Activated naive CD4-positive, alpha-beta T cell treated with anti-CD3 and anti-CD28 coated beads for 36 hours (primary cell): ENCODE measurements at regions not wholly inside any gene's neighbourhood (a gene's known extent, or its start where the extent isn't known, plus 50 kb on each side); places are given as distances from the start of the nearest gene placed in this dataset.

ENCODE experiments used
- CTCF ChIA-PET: fragments of 350-600 bp; sonication (Branson Sonifier 250); formaldehyde crosslinking; loops from one replicate; lab custom pipeline; 2021; ENCODE audit warnings: antibody characterized with exemption; lab: Charles Lee
- DNase-seq: peaks from one replicate; pipeline ENCODE4 v3.0.0-alpha.2; 2020
- H3K27ac Mint-ChIP-seq: one replicate; pipeline ENCODE4 v1.8.0; 2021; ENCODE audit warnings: mild to moderate bottlenecking, mixed read lengths
- H3K27me3 Mint-ChIP-seq: one replicate; pipeline ENCODE4 v1.8.0; 2021; ENCODE audit warnings: low read depth, mixed read lengths
- H3K36me3 Mint-ChIP-seq: one replicate; pipeline ENCODE4 v1.8.0; 2021; ENCODE audit warnings: low read depth, mixed read lengths
- H3K4me1 Mint-ChIP-seq: one replicate; pipeline ENCODE4 v1.8.0; 2021; ENCODE audit warnings: low read depth, mixed read lengths
- H3K4me3 Mint-ChIP-seq: one replicate; pipeline ENCODE4 v1.8.0; 2021; ENCODE audit warnings: mild to moderate bottlenecking, moderate library complexity, mixed read lengths
- H3K9me3 Mint-ChIP-seq: one replicate; pipeline ENCODE4 v1.8.0; 2021; ENCODE audit warnings: mixed read lengths
- intact Hi-C: fragments of 100-400 bp; cut with micrococcal nuclease; formaldehyde crosslinking; loops from one replicate; pipeline ENCODE4 v1.15.1; 2023

GRCh38 chr5:66312266-66312665 lies 168.2 kb downstream of the SREK1 start:
- no peak overlapping the region for H3K4me3 Mint-ChIP-seq
- H3K27ac Mint-ChIP-seq = no peak overlapping the region
- DNase-seq = no peak
- CTCF ChIA-PET = interaction anchor here (0.6 to 1.1 kb wide), 3 partner anchors 17 to 186 kb away, joined by 3 to 6 read pairs (median 3); no protein-coding TSS in a partner anchor
- H3K9me3 Mint-ChIP-seq = peaks cover 11% of the 10 kb centered on the region
- H3K27me3 Mint-ChIP-seq = peaks cover 11% of the 10 kb centered on the region
- H3K36me3 Mint-ChIP-seq = no peaks in the 10 kb centered on the region
- H3K4me1 Mint-ChIP-seq = no peaks in the 10 kb centered on the region
- intact Hi-C loops = no loop called here

GRCh38 chr5:66315784-66316183 lies 171.7 kb downstream of the SREK1 start:
- H3K27ac Mint-ChIP-seq = no peak overlapping the region
- H3K4me1 Mint-ChIP-seq = no peaks in the 10 kb centered on the region
- no peak overlapping the region for H3K4me3 Mint-ChIP-seq
- peaks cover 16% of the 10 kb centered on the region for H3K27me3 Mint-ChIP-seq
- intact Hi-C loops = no loop called here
- CTCF ChIA-PET = interaction anchor here (0.7 to 7.7 kb wide), 2 partner anchors 8 to 950 kb away, joined by 6 to 48 read pairs; no protein-coding TSS in a partner anchor
- peaks cover 11% of the 10 kb centered on the region for H3K9me3 Mint-ChIP-seq
- H3K36me3 Mint-ChIP-seq = no peaks in the 10 kb centered on the region
- DNase-seq = no peak

- no peak overlapping the region for H3K4me3 Mint-ChIP-seq
- no peaks in the 10 kb centered on the region for H3K4me1 Mint-ChIP-seq
- no peaks in the 10 kb centered on the region for H3K36me3 Mint-ChIP-seq
- CTCF ChIA-PET = interaction anchor here (1.1 to 2.5 kb wide), 2 partner anchors 17 kb away, joined by 5 to 8 read pairs; no protein-coding TSS in a partner anchor
- intact Hi-C loops = no loop called here
- no peak for DNase-seq
- no peak overlapping the region for H3K27ac Mint-ChIP-seq
- no peaks in the 10 kb centered on the region for H3K9me3 Mint-ChIP-seq
- H3K27me3 Mint-ChIP-seq = peaks cover 3% of the 10 kb centered on the region
These were observed 178.9 kb downstream of the SREK1 start for GRCh38 chr5:66322786-66323528.

GRCh38 chr5:66323529-66323895 lies 179.4 kb downstream of the SREK1 start:
- Mint-ChIP-seq H3K4me3 (no peak overlapping the region), H3K4me1 (peaks cover 3% of the 10 kb centered on the region), H3K36me3 (no peaks in the 10 kb centered on the region), H3K9me3 (no peaks in the 10 kb centered on the region), H3K27me3 (peaks cover 3% of the 10 kb centered on the region), H3K27ac (no peak overlapping the region)
- CTCF ChIA-PET = interaction anchor here (1.1 to 2.5 kb wide), 2 partner anchors 17 to 274 kb away, joined by 6 to 8 read pairs; no protein-coding TSS in a partner anchor
- DNase-seq = no peak
- intact Hi-C loops = no loop called here

- CTCF ChIA-PET = interaction anchor here (1.1 to 2.5 kb wide), 3 partner anchors 16 to 274 kb away, joined by 6 to 11 read pairs (median 8); no protein-coding TSS in a partner anchor
- Mint-ChIP-seq H3K36me3 (no peaks in the 10 kb centered on the region), H3K9me3 (no peaks in the 10 kb centered on the region), H3K4me3 (no peak overlapping the region), H3K27ac (no peak overlapping the region), H3K4me1 (peaks cover 10% of the 10 kb centered on the region), H3K27me3 (no peaks in the 10 kb centered on the region)
- intact Hi-C loops = no loop called here
- no peak for DNase-seq
These were observed 180.3 kb downstream of the SREK1 start for GRCh38 chr5:66324357-66324756.

GRCh38 chr5:66326276-66326675 lies 182.2 kb downstream of the SREK1 start:
- Mint-ChIP-seq H3K9me3 (no peaks in the 10 kb centered on the region), H3K4me3 (no peak overlapping the region), H3K27ac (no peak overlapping the region), H3K36me3 (no peaks in the 10 kb centered on the region), H3K4me1 (peaks cover 23% of the 10 kb centered on the region), H3K27me3 (no peaks in the 10 kb centered on the region)
- CTCF ChIA-PET = interaction anchor here (2.3 kb wide), 1 partner anchor 18 kb away, joined by 11 read pairs; no protein-coding TSS in a partner anchor
- intact Hi-C loops = no loop called here
- DNase-seq = no peak

GRCh38 chr5:66327008-66327407 lies 182.9 kb downstream of the SREK1 start:
- no peaks in the 10 kb centered on the region for H3K9me3 Mint-ChIP-seq
- H3K4me3 Mint-ChIP-seq = no peak overlapping the region
- no peak overlapping the region for H3K27ac Mint-ChIP-seq
- DNase-seq = no peak
- CTCF ChIA-PET = no interaction called here
- H3K4me1 Mint-ChIP-seq = peaks cover 23% of the 10 kb centered on the region
- H3K36me3 Mint-ChIP-seq = no peaks in the 10 kb centered on the region
- no peaks in the 10 kb centered on the region for H3K27me3 Mint-ChIP-seq
- intact Hi-C loops = no loop called here

- H3K4me1 Mint-ChIP-seq = peaks cover 23% of the 10 kb centered on the region
- intact Hi-C loops = loop anchor here (1.0 to 2.0 kb wide), 2 partner anchors 225 to 878 kb away; no protein-coding TSS in a partner anchor
- no peaks in the 10 kb centered on the region for H3K27me3 Mint-ChIP-seq
- CTCF ChIA-PET = interaction anchor here (1.0 to 1.7 kb wide), 2 partner anchors 17 to 21 kb away, joined by 6 to 20 read pairs; no protein-coding TSS in a partner anchor
- H3K27ac Mint-ChIP-seq = peak overlapping the region; percentile 69
- no peaks in the 10 kb centered on the region for H3K9me3 Mint-ChIP-seq
- no peaks in the 10 kb centered on the region for H3K36me3 Mint-ChIP-seq
- no peak overlapping the region for H3K4me3 Mint-ChIP-seq
- DNase-seq = peak; percentile 64
These were observed 185.0 kb downstream of the SREK1 start for GRCh38 chr5:66329078-66329477.

- DNase-seq = no peak
- Mint-ChIP-seq H3K36me3 (no peaks in the 10 kb centered on the region), H3K27me3 (peaks cover 10% of the 10 kb centered on the region), H3K4me1 (peaks cover 23% of the 10 kb centered on the region), H3K9me3 (no peaks in the 10 kb centered on the region), H3K4me3 (no peak overlapping the region), H3K27ac (no peak overlapping the region)
- CTCF ChIA-PET = interaction anchor here (0.8 to 1.1 kb wide), 2 partner anchors 27 to 1987 kb away, joined by 3 read pairs; no protein-coding TSS in a partner anchor
- intact Hi-C loops = no loop called here
These were observed 189.1 kb downstream of the SREK1 start for GRCh38 chr5:66333192-66333591.

GRCh38 chr5:66337626-66338226 lies 193.6 kb downstream of the SREK1 start:
- CTCF ChIA-PET = interaction anchor here (0.6 kb wide), 1 partner anchor 597 kb away, joined by 4 read pairs; no protein-coding TSS in a partner anchor
- intact Hi-C loops = no loop called here
- no peak overlapping the region for H3K4me3 Mint-ChIP-seq

GRCh38 chr5:66338828-66339227 lies 194.7 kb downstream of the SREK1 start:
- peaks cover 14% of the 10 kb centered on the region for H3K27me3 Mint-ChIP-seq
- H3K4me1 Mint-ChIP-seq = no peaks in the 10 kb centered on the region
- H3K4me3 Mint-ChIP-seq = no peak overlapping the region
- H3K36me3 Mint-ChIP-seq = no peaks in the 10 kb centered on the region
- CTCF ChIA-PET = interaction anchor here (1.3 kb wide), 1 partner anchor 33 kb away, joined by 3 read pairs; no protein-coding TSS in a partner anchor
- DNase-seq = no peak
- no peak overlapping the region for H3K27ac Mint-ChIP-seq
- H3K9me3 Mint-ChIP-seq = no peaks in the 10 kb centered on the region
- intact Hi-C loops = no loop called here

More at GRCh38 chr5:66337626-66338226, 193.6 kb downstream of the SREK1 start:
- Mint-ChIP-seq H3K9me3 (no peaks in the 10 kb centered on the region), H3K36me3 (no peaks in the 10 kb centered on the region), H3K27ac (no peak overlapping the region), H3K4me1 (no peaks in the 10 kb centered on the region), H3K27me3 (peaks cover 14% of the 10 kb centered on the region)
- no peak for DNase-seq

- H3K9me3 Mint-ChIP-seq = no peaks in the 10 kb centered on the region
- CTCF ChIA-PET = interaction anchor here (1.3 kb wide), 1 partner anchor 34 kb away, joined by 3 read pairs; no protein-coding TSS in a partner anchor
- no peaks in the 10 kb centered on the region for H3K36me3 Mint-ChIP-seq
- intact Hi-C loops = no loop called here
- no peak for DNase-seq
- H3K27me3 Mint-ChIP-seq = peaks cover 14% of the 10 kb centered on the region
- no peak overlapping the region for H3K27ac Mint-ChIP-seq
- no peak overlapping the region for H3K4me3 Mint-ChIP-seq
- no peaks in the 10 kb centered on the region for H3K4me1 Mint-ChIP-seq
These were observed 195.8 kb downstream of the SREK1 start for GRCh38 chr5:66339896-66340295.
